HS-27A (cell line): ENCODE measurements at regions not wholly inside any gene's neighbourhood (a gene's known extent, or its start where the extent isn't known, plus 50 kb on each side); places are given as distances from the start of the nearest gene placed in this dataset.

Source experiments
- DNase-seq: peaks from one replicate; pipeline ENCODE4 v3.0.0-alpha.2; 2012; ENCODE audit warnings: low read depth, missing footprints

DNA sequence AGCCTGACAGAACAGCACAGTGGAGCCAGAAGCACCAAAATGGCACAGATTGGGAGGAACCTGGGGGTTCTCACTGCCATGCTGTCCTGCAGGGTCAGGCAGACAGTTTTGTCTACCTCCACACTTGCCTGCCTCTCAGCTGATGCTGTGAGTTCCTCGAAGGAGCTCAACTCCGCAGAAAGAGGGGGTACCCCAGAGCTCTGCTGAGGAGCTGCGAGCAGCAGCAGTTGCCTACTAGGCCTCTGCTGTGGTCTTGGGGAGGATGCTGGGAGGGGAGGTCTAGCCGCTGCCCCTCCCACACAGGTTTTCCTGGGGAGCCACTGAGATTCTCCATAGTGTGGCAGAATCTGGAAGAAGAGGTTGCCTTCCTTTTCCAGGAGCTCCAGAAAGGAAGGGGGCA is 192.5 kb downstream of the FOXD2 start:
- DNase-seq: no peak

DNA sequence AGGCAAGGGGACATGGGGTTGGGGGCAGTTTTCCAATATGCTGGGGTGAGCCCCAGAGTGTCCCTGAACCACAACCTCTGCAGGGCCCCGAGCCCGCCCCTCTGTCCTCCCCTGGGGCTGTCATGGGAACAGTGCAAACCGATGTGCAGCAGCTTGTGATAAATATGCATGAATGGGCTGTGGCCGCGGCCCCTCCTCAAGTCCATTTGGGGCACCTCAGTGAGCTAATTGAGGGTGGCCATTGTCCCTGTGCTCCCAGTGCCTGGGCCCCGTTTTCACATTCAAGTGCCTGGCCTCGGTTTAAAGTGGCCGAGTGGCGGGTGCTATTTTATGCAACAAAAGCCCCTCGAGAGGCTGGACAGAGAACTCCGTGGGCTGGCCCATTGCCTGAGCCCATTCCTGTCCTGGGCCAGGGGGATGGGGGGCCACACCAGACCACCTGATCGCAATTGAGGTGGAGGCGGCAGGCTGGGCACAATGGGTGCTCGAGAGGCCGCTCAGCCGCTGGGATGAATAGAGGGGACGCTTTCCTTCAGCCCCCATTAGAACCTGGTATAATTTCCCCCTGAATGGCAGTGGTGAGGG is 193.7 kb downstream of the FOXD2 start:
- no peak for DNase-seq

DNA sequence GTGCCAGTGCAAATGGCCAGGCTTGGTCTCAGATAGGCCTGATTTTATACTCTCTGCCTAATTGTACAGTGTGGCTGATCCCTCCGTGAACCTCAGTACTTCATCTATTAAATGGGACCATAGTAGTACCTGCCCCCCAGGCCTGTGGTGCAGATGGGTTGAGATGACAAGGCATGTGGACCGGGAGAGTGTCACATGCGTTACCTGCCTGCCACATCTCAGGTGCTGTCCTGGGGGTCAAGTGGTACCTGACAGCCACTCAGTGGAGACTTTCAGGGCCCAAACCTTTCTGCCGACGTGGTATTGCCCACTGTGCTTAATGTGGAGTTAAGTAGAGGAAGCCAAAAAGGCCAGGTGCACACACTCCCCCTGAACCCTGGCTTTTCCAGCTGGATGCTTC is 197.3 kb downstream of the FOXD2 start:
- no peak for DNase-seq

DNA sequence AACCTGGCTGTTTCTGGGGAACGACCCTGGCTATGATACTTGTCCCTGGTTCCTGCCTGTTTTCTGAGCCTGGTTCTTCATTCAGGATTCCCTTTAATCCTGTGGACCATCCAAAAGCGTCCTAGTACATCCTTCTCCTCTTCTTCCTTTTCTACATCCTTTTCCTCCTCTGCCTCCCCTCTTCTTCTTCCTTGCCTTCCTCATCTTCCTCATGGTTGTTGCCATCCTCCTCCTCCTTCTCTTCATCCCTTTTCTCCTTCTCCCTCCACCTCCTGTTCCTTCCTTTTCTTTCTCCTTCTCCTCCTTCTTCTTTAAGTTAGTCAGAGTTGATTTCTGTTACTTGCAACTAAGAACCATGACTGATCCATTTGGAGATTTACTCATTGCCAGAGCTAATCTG is 197.8 kb downstream of the FOXD2 start:
- no peak for DNase-seq

DNA sequence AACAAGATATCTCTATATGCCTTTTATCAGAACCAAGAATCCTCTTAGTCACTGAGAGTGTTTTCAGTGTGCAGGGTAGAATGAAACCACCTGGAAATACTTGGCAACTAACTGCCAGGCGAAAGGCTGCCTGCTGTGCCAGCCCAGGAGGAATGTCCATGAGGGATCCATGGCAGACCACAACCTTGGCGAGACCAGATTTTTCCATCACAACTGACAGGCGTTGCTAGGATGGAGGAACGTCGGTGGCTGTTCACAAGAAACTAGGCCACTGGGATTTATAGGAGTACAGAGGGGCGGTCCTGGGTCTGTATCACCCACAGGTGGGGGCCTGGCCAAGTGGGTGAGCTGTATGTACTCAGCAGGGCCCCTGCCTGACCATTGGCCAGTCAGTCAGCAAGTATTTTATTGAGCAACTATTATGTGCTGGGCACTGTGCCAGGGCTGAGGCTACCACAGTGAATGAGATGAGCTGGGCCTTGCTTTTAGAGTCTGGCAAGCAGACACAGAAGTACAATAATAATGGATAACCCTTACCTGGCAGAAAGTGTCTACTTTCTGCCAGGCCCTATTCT is 199.4 kb downstream of the FOXD2 start:
- no peak for DNase-seq

DNA sequence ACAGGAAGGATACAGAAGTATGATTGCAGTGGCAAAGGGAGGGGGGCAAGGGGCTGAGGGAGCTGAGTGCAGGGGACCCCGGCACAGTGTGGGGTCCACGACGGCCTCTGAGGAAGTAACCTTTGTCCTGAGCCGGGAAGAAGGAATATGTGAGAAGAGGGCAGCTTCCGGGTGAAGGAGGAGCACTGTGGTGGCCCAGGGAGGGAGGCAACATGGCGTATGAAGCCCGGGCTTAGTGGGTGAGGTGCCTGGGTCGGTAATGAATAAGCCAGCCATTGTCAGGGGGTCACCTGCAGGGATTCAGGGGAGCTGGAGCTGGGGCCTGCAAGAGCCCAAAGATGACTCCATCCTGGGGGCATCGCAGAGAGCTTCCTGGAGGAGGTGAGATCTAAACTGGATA is 200.4 kb downstream of the FOXD2 start:
- no peak for DNase-seq

DNA sequence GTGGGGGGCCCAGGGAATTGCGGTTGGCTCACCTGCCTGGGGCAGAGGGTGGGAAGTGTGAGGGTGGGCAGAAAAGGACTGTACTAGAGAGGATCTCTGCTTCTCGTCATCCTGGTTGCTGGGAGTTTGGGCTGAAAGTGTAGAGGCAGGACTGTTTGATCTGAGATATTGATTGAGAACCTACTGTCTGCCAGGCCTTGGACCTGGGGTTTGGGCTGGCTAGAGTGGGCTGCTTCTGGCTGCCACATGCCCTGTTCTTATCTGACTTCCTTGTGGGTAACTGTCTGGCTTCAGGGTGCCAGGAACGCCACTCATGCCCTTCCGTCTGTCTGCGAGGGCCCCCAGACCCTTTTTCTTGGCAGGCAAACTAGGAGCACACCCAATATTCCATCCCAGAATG is 200.9 kb downstream of the FOXD2 start:
- DNase-seq: no peak

DNA sequence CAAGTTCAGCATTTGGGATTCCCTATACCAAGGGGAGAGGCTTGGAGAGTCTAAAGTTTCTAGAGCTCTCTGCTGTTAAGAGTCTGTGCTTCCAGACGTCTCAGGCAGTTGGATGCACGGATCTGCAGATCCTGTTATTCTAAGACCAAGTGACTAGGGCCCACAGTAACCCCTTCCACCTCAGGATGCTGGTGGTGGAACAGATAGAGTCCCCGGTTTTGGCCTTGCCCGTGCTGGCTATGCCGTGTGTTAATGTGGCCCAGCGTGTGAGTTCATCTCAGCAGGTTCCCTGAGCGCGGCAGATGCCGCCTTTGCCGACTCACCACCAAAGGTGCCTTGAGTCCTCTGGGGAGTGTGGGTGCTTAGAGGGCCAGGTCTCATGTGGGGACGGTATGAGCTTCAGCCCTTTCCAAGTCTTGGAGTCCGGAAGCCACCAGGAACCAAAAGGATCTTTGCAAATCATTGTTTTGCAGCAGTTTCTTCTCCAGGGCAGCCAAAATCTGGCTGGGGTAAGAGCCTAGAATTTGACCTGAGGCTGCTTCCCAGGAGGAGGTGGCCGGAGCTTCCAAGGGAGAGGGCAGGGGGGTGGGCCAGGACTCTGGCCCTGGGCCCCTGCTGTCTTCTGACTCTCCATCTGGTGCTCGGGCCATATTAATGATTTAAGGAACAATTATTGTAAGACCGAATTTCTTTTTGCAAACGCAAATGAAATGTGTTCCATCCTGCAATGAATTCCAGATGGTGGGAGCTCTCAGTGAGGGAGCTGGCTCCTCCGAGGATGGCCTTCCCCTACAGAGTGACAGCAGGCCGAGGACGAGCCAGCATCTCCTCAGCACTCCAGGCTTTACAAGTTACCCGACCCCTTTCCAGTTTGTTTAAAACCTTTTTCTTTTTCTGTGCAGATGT is 205.7 kb downstream of the FOXD2 start:
- DNase-seq: no peak

DNA sequence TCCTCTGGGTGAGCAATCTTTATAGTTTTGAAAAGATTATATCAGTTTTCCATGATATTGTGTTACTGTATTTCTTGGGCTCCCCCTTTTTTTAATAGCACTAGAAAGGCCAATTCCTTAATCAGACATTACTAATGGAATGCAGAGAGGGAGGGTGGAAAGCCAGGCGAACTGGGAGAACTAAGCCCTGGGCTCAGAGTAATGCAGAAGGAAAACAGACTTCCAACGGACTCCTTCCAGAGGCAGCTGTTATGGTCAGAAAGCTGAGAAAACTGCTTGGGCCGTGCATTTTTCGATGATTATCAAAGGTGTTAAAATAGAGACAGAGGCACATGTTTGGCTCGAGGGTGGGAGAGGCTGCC is 206.3 kb downstream of the FOXD2 start:
- no peak for DNase-seq

DNA sequence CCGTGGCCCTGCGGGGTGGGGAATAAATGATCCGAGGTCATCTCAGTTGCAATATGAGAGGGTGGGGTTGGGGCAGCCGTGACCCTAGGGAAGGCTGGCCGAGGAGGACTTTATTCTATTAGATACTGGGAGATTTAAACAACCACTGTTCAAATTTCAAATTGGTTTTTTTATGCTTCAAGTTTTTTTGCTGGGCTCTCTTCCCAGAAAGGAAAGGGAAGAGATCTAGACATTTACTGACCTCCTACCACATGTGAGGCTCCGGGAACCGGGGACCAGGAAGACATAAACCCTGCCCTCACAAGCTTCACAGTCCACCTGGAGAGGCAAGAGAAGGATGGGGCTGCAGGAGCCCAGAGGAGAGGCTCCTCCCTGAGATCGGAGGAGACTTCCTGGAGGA is 207.3 kb downstream of the FOXD2 start:
- DNase-seq: no peak

DNA sequence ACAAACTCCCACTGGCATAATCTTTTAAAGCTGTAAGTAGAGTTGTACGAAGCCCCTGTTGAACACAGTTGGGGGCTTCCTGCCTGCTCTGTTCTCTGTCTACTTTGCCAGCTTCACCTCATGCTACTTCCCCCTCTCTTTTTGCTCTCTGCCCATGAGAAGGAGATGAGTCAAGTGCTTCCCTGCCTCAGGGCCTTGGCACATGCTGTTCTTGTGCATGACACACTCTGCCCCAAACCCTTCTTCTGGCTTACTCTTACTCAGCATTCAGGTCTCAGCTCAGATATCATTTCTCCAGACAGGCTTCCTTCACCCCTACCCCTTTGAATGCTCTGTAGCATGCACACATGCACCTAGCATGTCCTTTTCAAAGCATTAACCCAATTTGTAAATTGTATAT is 208.8 kb downstream of the FOXD2 start:
- DNase-seq: no peak

DNA sequence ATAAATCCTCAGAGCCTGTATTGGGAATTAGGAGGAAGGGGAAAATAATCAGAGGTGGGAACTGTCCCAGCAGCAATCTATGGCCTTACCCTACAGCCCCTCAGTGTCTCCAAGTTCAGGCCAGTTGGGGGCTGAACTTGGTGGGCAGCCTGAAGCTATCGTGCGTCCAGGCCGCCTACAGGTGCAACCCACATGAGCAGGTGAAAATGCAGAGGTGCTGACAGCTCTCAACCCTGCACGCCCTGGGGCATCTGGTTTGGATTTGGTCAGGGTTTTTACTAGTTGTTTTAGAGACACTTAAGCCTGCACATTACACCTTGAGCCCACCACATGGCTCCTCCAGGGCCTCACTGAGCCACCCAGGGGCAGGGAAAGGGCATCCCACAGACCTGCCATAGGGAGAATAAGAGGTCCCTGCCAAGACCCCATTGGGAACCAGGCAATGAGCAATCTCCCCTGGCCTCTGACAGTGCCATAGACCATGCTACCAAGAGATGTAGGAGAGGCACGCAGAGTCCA is 209.5 kb downstream of the FOXD2 start:
- no peak for DNase-seq

DNA sequence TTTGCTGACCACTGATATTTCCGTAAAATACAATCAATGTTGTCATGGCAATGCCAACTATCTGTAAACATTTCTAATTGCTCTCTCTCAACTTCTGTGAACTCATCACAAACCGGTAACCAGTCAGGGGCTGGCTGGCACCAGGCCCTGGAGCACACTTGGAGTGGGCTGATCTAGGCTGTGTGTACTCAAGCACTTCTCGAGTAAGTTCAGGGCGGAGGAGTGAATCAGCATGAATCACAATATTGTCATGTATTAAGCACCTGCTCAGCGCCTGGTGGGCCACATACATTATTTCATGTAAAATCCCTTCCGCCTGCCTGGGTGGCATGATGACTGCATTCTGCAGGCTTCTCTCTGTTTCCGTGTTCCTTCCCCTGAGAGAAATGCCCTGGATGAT is 212.4 kb downstream of the FOXD2 start:
- peak; percentile 36 for DNase-seq

DNA sequence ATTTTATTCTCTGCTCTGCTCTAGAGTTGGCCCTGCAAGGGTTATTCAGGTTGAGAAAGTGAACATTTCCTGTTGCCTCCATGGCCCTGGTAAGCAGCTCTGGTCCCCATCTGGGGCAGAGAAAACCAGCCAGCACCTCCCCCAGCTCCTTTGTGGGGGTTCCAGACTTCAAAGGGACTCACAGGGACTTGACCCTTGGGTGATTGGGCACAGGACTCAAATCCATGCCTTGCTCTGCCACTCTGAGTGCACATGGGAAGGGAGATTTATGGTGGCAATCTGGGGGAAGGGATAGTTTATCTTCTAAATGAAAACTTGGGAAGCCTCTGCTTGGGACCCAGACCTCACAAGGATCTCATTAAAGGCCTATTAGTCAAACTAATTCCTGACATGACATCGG is 212.8 kb downstream of the FOXD2 start:
- no peak for DNase-seq

DNA sequence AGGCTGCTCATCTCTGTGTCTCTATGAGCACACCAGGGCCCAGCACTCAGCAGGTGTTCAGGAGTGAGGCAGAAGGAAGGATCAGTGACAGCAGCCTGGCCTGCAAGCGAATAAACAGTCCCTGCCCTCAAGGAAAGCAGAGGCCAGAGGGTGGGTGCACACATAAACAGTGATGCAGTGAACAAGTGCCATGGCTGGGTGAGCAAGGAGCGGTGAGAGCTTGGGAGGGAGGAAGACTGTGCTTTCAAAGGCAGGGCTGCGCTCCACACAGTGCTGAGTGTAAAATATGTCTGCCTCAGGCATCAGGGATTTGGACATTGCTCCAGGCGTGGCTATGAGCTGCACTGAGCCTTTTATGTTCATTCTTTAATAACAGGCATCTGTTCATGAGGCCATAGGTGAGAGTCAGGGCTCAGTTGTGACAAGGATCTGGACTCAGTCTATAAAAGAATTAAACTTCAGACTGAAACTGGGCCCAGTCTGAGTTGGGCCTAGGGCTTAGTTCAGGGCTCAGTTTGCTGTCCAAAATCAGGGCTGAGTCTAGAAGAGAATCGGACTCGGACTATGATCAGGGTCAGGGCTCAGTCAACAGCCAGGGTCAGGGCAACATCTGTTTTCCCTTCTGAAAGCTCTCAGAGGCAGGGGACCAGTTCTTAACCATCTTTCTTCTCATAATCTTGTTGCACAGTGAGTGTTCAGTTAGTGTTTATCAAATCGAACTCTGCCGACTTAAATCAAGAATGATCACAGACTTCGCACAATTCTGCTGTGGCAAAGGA is 213.7 kb downstream of the FOXD2 start:
- DNase-seq: no peak

DNA sequence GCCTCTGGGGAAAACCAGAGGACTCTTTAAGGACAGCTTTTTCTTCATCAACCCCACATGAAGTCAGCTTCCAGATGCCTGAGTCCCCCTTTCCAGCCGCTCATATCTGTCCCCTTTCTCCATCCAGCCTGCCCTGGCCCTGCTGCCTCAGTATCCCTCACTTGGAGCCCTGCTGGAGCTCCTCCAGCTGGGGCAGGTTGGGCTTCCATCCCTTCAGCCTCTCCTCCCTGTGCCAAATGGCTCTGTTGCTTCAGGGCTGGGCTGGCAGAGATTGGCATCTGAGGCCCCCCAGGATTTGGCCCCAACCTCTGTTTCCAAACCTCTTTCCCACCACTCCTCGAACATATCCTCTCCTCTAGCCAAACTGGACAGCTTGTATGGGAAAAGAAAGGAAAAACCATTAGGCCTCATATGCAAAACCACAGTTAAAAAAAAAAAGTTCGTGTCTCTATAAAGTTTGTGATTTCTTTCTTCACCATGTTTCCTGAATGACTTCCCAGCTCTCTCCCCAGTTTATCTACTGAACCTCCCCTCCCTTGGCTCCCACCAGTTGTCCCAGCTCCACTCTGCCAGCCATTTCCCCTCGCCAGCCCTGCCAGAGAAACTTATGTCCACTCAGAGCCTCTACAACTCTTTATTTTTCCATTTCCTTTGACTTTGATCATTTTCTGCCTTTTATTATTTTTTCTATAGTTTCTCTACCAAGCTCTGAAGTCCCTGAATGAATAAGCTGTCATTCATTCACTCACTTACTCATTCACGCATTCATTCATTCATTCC is 217.9 kb downstream of the FOXD2 start:
- DNase-seq: no peak

DNA sequence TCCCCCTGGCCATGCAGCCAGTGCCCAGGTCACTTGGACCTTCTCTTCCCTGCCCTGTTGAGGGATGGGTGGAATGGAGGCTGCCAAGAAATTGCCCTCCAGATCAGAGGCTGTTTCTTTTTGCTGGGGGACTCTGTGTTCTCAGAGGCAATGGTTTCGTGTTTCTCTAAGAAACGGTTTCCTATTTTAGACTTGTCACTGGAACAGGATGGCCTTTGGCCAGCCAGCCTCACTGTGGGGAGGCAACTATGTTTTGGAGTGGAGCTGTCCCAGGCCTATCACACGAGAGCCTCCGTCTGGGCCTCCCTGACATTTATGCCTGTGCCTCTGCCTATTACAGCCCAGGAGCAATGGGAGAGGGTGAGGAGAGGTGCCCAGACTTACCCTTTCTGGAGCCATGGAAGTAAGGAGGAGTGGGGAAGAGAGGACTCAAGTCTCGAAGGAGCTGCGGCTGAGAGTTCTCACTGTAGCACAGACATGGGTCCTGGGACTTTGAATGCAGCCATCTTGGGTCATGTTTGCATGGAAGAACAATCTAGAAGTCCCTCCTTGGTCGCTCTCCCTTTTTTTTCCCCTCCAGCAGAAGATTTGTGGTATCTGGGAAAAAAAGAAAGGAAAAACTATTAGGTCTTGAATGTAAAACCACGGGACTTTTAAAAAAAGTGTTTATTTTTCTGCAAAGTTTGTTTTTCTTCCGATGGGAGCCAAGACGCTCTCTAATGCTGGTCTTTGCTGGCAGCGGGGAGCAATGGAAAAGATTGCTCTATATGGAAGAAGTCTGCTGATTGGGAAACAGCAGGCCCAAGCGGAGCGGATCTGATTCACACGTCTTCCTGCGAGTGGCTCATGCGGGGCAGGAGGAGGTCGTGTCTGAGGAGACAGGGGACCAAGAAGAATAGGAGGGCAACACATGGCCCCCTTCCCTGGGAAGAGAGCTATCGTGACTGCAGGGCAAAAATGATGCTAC is 219.2 kb downstream of the FOXD2 start:
- DNase-seq: no peak

DNA sequence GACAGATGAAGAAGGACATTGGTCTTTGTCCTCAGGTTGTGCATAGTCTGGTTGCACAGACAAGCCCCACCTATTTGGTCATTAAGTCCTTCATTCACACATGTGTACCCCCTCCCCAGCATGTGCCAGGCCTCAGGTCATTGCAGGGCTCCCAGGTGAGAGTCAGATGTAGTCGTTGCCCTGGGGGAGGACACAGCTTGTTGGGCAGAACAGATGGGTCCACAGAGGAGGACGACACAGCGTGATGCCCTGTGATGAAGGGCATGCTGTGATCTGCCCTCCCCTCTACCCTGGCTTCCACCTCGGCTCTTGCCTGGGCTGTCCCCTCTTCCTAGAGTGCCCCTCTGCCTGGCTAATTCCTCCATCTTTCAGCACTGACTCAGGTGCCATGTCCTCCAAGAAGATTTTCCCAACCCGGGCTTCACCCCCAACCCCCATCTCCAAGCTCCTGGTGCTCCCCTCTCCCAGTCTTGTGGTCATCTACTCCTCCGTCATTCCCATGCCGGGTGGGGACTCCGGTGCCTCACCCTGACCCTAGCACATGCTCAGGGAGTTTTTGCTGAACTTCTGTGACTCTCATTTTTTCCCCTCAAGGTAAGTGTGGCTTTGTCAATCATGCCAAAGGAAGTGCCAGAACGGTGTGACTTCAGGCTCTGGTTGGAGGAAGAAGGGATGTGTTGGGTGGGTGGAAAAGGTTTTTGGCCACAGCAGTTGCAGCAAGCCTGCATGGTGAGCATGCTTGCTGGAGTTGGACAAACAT is 220.5 kb downstream of the FOXD2 start:
- DNase-seq: no peak

DNA sequence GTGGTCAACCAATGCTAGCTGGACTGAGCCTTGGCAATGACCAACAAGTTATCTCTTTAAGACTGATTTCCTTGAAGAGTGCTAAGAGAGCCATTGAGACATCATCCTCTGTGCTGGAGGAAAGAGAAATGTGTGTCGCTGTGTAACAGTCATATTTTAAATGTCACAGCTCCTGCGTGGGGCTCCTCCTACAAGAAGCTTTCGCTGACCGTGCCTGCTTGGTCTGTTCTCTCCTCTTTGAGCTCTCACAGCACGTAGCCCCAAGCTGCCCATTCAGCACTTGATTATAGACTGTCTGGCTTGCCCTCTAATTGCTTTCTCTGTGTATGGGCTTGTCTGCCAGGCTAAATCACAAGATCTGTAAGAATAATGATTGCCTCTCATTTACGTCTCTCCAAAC is 221.3 kb downstream of the FOXD2 start:
- DNase-seq: no peak

DNA sequence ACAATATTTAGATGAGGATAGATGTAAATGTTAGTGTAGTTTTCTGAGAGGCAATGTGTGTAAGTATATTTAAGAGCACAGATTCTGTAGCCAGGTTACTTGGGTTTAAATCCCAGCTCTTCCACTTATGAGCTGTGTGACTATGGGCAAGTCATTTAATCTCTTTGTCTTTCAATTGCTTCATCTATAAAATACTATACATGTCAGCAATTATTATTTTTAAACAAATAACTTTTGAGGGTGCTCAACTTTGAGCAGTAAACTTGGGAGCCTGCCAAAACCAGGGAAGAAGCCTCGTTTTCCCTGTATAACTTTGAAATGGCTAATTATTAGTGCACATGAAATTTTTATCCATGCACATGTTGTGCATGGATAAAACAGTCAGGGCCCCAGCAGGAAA is 222.8 kb downstream of the FOXD2 start:
- no peak for DNase-seq
